SH-SY5Y (cell line): ENCODE measurements at regions not wholly inside any gene's neighbourhood (a gene's known extent, or its start where the extent isn't known, plus 50 kb on each side); places are given as distances from the start of the nearest gene placed in this dataset.
A peak's percentile ranks its signal among the peaks of the same experiment; 100 is the strongest.

ENCODE experiments used
- GATA2 ChIP-seq: IDR thresholded peaks from 2 replicates; pipeline ENCODE4 v1.6.1; 2011; ENCODE audit warnings: mild to moderate bottlenecking, low read depth, low read length
- GATA3 ChIP-seq: IDR thresholded peaks from 2 replicates; pipeline ENCODE4 v1.6.1; 2011; ENCODE audit warnings: low read depth, mild to moderate bottlenecking, low read length, moderate library complexity

GRCh38 chr3:15964605-15965442 lies 167.0 kb upstream of the ANKRD28 start:
- no peak for TF ChIP-seq GATA2
- TF ChIP-seq GATA3 = no peak

- TF ChIP-seq GATA2 (no peak), GATA3 (no peak)
These were observed 169.8 kb upstream of the ANKRD28 start for GRCh38 chr3:15967577-15967976.

GRCh38 chr3:15969874-15970640 lies 172.3 kb upstream of the ANKRD28 start:
- TF ChIP-seq GATA3 = no peak
- no peak for TF ChIP-seq GATA2

DNA sequence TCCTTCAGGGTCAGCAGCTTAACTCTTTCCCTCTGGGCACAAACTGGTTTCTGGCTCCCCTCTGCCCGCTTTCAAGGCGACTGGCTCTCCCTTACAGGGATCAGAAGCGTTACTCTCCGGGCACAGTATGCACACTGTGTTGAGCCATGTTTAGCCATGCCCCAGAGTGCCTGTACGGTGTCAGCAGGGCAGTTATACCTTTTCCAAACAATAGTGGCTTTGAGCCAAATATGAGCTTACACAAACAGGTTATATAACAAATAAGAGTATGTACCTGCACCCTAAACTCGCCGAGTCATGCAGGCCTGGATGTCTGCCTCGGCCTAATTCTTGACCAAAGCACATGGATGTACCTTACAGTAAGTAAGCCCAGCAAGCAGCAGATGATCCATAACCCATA lies 175.6 kb upstream of the ANKRD28 start:
- TF ChIP-seq GATA3 (no peak), GATA2 (no peak)

DNA sequence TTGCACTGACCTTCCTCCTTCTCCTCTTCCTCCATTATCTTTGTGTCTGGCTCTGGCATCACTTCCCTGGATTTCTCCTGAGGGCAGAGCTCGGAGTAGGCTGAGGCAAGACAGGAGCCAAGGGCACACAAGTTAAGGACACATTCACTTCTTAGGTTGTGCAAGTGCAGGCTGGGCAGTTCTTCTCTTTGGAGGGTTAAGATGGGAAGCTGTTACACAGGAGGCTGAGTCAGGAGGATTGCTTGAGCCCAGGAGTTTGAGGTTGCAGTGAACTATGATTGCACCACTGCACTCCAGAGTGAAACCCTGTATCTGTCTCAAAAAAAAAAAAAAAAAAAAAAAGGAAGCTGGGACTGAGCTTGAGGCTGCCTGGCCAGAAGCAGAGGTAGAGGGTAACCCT lies 176.2 kb upstream of the ANKRD28 start:
- no peak for TF ChIP-seq GATA2
- no peak for TF ChIP-seq GATA3

GRCh38 chr3:15974647-15975046 lies 176.9 kb upstream of the ANKRD28 start:
- no peak for TF ChIP-seq GATA2
- TF ChIP-seq GATA3 = no peak

DNA sequence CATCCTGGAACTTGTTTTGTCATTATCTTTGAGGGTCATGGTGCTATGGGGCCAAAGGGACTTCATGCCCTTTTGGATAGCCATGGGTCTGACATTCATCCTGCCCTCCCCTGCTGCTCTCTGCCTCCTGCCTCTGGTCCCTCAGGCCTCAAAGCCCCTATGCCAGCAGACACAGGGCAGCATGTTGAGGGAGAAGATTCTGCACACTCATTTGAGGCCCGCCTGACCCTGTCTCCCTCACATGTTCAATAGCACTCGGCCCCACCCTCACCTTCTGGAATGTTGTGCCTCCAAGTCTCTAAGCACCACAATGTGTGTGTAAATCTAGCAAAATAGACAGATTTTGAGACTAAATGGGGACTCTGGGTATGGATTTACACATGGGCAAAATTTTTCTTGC lies 178.7 kb upstream of the ANKRD28 start:
- TF ChIP-seq GATA2 = no peak
- no peak for TF ChIP-seq GATA3

- TF ChIP-seq GATA2 (no peak), GATA3 (no peak)
These were observed 179.3 kb upstream of the ANKRD28 start for GRCh38 chr3:15977090-15977489.

DNA sequence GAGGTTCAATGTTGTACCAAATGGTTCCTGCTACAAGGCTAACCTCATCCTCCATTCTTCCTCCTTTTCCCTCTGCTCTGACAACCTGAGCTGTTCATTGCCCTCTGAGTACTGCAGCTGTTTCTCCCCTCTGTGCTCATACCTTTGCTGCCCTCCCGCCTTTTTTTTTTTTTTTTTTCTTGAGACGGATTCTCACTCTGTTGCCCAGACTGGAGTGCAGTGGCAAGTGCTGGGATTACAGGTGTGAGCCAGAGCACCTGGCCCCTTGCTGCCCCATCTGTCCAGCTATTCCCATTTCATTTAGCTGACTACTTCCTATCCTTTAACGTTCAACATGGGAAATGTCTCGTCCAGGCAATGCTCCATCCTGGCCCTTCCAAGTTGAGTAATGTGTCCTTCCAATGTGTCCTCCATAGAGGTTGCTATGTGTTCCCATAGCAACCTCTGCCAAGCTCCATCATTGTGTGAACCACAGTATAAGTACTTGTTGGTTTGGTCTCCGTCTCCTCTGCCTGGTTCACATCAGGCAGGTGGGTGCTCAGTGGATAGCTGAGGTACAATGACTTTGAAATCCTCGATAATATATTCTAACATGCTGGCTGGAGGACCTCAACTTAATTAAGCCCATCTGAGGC lies 179.9 kb upstream of the ANKRD28 start:
- TF ChIP-seq GATA3 (no peak), GATA2 (no peak)

DNA sequence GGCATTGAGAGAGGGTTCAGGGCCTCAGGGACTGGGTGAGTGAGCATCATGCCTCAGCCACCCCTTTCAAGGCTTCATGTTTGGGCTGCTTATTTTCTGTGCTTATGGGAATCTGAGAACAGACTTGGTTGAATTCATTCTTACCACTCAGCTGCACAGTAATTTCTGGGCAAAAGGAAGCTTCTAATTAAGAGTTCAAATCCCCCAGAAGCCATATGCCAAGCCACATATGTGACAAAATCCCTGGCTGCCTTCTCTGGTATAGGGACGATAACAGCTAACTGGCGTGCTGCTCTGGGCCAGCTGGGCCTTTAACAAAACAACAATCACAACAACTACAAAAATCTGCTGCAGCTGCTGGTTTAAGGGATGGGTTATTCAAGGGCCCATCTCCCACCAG lies 181.0 kb upstream of the ANKRD28 start:
- TF ChIP-seq GATA3 (no peak), GATA2 (no peak)

GRCh38 chr3:15979495-15979894 lies 181.7 kb upstream of the ANKRD28 start:
- no peak for TF ChIP-seq GATA3

DNA sequence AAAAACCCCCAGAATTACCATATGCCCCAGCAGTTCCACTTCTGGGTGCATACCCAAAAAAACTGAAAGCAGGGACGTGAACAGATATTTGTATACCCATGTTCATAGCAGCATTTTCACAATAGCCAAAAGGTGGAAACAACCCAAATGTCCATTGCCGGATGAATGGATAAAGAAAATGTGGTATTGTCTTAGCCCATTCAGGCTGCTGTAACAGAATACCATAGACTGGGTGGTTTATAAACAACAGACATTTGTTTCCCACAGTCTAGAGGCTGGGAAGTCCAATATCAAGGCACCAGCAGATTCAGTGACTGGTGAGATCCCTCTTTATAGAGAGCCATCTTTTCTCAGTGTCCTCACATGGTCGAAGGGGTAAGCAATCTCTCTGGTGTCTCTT lies 182.1 kb upstream of the ANKRD28 start:
- TF ChIP-seq GATA2 (no peak), GATA3 (no peak)

DNA sequence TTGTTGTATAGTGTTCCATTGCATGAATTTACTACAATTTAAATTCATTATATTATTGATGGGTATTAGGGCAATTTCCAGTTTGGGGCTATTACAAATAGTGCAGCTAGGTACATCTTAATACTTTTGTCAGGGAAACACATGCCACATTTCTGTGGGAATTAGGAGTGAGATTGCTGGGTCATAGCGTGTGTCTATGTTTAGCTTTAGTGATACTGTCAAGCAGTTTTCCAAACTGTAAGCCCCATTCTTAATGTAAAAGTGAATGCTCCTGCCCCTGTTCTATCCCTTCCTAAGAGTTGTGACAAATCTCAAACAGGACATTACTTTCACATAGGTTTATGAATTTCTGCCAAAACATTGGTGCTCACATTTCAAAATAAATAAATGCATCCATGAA lies 184.5 kb upstream of the ANKRD28 start:
- no peak for TF ChIP-seq GATA2
- no peak for TF ChIP-seq GATA3

- TF ChIP-seq GATA3 (no peak), GATA2 (peak; percentile 70; the same call in 1 of the 2 replicates)
These were observed 185.0 kb upstream of the ANKRD28 start for GRCh38 chr3:15982667-15983196.

- TF ChIP-seq GATA2 = no peak
- TF ChIP-seq GATA3 = no peak
These were observed 185.5 kb upstream of the ANKRD28 start for GRCh38 chr3:15983232-15983631.
